ENCODE measurements at regions not wholly inside any gene's neighbourhood (a gene's known extent, or its start where the extent isn't known, plus 50 kb on each side); places are given as distances from the start of the nearest gene placed in this dataset.
"Not testable (repeated sequence)": the region's sequence is repeated elsewhere in the genome, so short reads cannot be mapped to it uniquely, and the experiment has no call there.

- H3K4me3 Mint-ChIP-seq (ENCODE audit: unreplicated experiment), result no peak overlapping the region
- no peak for DNase-seq (ENCODE audit: unreplicated experiment)
- H3K36me3 Mint-ChIP-seq (ENCODE audit: insufficient read depth, unreplicated experiment), result no peaks in the 10 kb centered on the region
- ChIA-PET CTCF (no interaction called here), POLR2A (interaction anchor here (1.0 kb wide), 1 partner anchor 82 kb away, joined by 3 read pairs; the partner anchor contains the start of gene XPO1)
- no peaks in the 10 kb centered on the region for H3K9me3 Mint-ChIP-seq (ENCODE audit: unreplicated experiment)
- BruUV-seq (replicated peaks), result no TSS peak
- H3K4me1 Mint-ChIP-seq (ENCODE audit: insufficient read depth, unreplicated experiment), result peaks cover 9% of the 10 kb centered on the region
- no peak overlapping the region for H3K27ac Mint-ChIP-seq (ENCODE audit: low read depth, unreplicated experiment)
- TF ChIP-seq CTCF (IDR thresholded peaks at IDR 0.05; ENCODE audit: unreplicated experiment), result no peak
- H3K27me3 Mint-ChIP-seq (ENCODE audit: insufficient read depth, unreplicated experiment), result no peaks in the 10 kb centered on the region
- intact Hi-C loops (cut with micrococcal nuclease), result no loop called here
Measured at GRCh38 chr2:61619561-61619960, 81.4 kb upstream of the XPO1 start.

GRCh38 chr2:61617610-61618009 lies 79.5 kb upstream of the XPO1 start:
- Mint-ChIP-seq H3K4me3 (ENCODE audit: unreplicated experiment) (no peak overlapping the region), H3K36me3 (ENCODE audit: insufficient read depth, unreplicated experiment) (no peaks in the 10 kb centered on the region), H3K27ac (ENCODE audit: low read depth, unreplicated experiment) (no peak overlapping the region), H3K9me3 (ENCODE audit: unreplicated experiment) (no peaks in the 10 kb centered on the region), H3K27me3 (ENCODE audit: insufficient read depth, unreplicated experiment) (no peaks in the 10 kb centered on the region), H3K4me1 (ENCODE audit: insufficient read depth, unreplicated experiment) (peaks cover 9% of the 10 kb centered on the region)
- DNase-seq (ENCODE audit: unreplicated experiment), result no peak
- TF ChIP-seq CTCF (IDR thresholded peaks at IDR 0.05; ENCODE audit: unreplicated experiment), result no peak
- intact Hi-C loops (cut with micrococcal nuclease), result no loop called here
- ChIA-PET POLR2A (no interaction called here), CTCF (interaction anchor here (0.6 kb wide), 1 partner anchor 23 kb away, joined by 4 read pairs; no protein-coding TSS in a partner anchor)
- no TSS peak for BruUV-seq (replicated peaks)

GRCh38 chr2:61605245-61605644 lies 67.1 kb upstream of the XPO1 start:
- intact Hi-C loops (cut with micrococcal nuclease), result no loop called here
- no peak for TF ChIP-seq CTCF (IDR thresholded peaks at IDR 0.05; ENCODE audit: unreplicated experiment)
- Mint-ChIP-seq H3K4me1 (ENCODE audit: insufficient read depth, unreplicated experiment) (no peaks in the 10 kb centered on the region), H3K27me3 (ENCODE audit: insufficient read depth, unreplicated experiment) (no peaks in the 10 kb centered on the region), H3K4me3 (ENCODE audit: unreplicated experiment) (no peak overlapping the region), H3K36me3 (ENCODE audit: insufficient read depth, unreplicated experiment) (no peaks in the 10 kb centered on the region), H3K9me3 (ENCODE audit: unreplicated experiment) (no peaks in the 10 kb centered on the region), H3K27ac (ENCODE audit: low read depth, unreplicated experiment) (no peak overlapping the region)
- no peak for DNase-seq (ENCODE audit: unreplicated experiment)
- no TSS peak for BruUV-seq (replicated peaks)
- POLR2A ChIA-PET, result no interaction called here
- CTCF ChIA-PET, result no interaction called here

GRCh38 chr2:61604433-61604832 lies 66.3 kb upstream of the XPO1 start:
- POLR2A ChIA-PET, result interaction anchor here (0.5 kb wide), 1 partner anchor 363 kb away, joined by 3 read pairs; no protein-coding TSS in a partner anchor
- no peak for TF ChIP-seq CTCF (IDR thresholded peaks at IDR 0.05; ENCODE audit: unreplicated experiment)
- intact Hi-C loops (cut with micrococcal nuclease), result no loop called here
- Mint-ChIP-seq H3K4me3 (ENCODE audit: unreplicated experiment) (no peak overlapping the region), H3K27ac (ENCODE audit: low read depth, unreplicated experiment) (no peak overlapping the region), H3K9me3 (ENCODE audit: unreplicated experiment) (no peaks in the 10 kb centered on the region), H3K4me1 (ENCODE audit: insufficient read depth, unreplicated experiment) (no peaks in the 10 kb centered on the region), H3K27me3 (ENCODE audit: insufficient read depth, unreplicated experiment) (no peaks in the 10 kb centered on the region), H3K36me3 (ENCODE audit: insufficient read depth, unreplicated experiment) (no peaks in the 10 kb centered on the region)
- BruUV-seq (replicated peaks), result no TSS peak
- CTCF ChIA-PET, result no interaction called here
- no peak for DNase-seq (ENCODE audit: unreplicated experiment)

DNA sequence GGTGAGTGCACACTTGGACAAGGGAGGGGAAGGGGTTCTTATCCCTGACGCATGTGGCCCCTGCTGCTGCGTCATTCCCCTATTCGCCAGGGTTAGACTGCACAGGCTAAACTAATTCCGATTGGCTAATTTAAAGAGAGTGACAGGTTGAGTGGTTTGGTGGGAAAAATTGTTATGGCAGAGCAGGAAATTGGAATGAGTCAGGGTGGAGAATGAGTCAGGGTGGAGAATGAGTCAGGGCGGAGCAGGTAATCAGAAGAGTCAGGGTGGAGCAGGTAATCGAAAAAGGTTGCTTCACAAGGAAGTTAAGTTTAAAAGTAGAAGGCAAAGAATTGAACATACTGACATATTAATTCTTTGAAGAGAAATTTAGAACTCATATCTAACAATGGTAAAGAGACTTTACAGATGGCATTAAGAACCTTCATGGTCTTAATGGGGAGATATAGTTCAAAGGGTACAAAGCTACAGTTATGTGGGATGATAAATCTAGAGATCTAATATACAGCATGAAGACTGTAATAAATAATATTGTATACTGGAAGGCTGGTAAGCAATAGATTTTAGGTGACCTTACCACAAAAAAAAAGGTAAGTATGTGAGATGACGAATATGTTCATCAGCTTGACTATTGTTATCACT lies 60.5 kb upstream of the XPO1 start:
- DNase-seq (ENCODE audit: unreplicated experiment), result peak; percentile 67
- H3K36me3 Mint-ChIP-seq (ENCODE audit: insufficient read depth, unreplicated experiment); H3K4me3 Mint-ChIP-seq (ENCODE audit: unreplicated experiment); H3K9me3 Mint-ChIP-seq (ENCODE audit: unreplicated experiment); BruUV-seq (replicated peaks); H3K27me3 Mint-ChIP-seq (ENCODE audit: insufficient read depth, unreplicated experiment); H3K4me1 Mint-ChIP-seq (ENCODE audit: insufficient read depth, unreplicated experiment); intact Hi-C loops (cut with micrococcal nuclease): not testable (repeated sequence)
- ChIA-PET CTCF (interaction anchor here (1.6 kb wide), 1 partner anchor 27 kb away, joined by 5 read pairs; no protein-coding TSS in a partner anchor), POLR2A (interaction anchor here (0.6 to 1.3 kb wide), 4 partner anchors 10 to 188 kb away, joined by 3 to 5 read pairs (median 4); partner anchors contain the start of gene XPO1)
- H3K27ac Mint-ChIP-seq (ENCODE audit: low read depth, unreplicated experiment), result peak overlapping the region; percentile 44

Data from MCF 10A (cell line).